ENCODE measurements at regions not wholly inside any gene's neighbourhood (a gene's known extent, or its start where the extent isn't known, plus 50 kb on each side); places are given as distances from the start of the nearest gene placed in this dataset.

DNA sequence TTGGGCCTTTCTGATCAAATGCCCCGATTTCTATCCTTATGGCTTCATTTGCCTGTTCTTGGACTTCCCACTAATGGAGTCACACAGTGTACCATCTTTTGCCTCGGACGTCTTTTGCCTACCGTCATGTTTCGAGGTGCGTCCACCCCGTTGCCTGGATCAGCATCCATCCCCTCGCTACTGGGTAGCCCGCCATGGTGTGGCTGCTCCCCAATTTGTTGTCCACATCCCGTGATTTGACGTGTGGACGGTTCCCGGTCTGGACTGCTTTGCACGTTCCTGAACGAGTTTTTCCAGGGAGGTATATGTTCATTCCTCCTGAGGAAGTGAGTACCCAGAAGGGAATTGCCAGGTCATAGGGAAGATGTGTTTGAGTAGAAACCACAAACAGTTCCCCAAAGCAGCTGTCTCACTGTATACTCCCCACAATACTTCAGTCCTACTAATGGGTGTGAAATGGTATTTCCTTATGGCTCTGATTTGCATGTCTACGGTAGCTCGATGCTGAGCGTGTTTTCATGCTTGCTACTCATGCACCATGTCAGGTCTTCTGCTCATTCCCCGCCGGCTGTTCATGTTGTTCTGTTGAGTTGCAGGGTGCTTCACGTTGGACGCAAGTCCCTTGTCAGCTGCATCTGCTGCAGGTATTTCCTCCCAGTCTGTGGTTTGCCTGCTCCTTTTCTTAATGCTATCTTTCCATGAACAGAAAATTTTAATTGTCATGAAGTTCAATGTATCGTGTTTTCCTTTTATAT lies 86.8 kb upstream of the AFDN start:
- Histone ChIP-seq H3K27ac (no peak overlapping the region), H3K4me3 (ENCODE audit: low read depth, low read length) (no peak overlapping the region), H3K79me2 (no peaks in the 10 kb centered on the region), H3K9ac (no peak overlapping the region), H3K36me3 (ENCODE audit: control insufficient read depth, insufficient read depth, low read length) (no peaks in the 10 kb centered on the region), H3K4me1 (no peaks in the 10 kb centered on the region), H2AFZ (no peak overlapping the region), H3K27me3 (ENCODE audit: control insufficient read depth, insufficient read depth, low read length) (no peaks in the 10 kb centered on the region), H3K9me3 (ENCODE audit: control insufficient read depth, low read length) (peaks cover 2% of the 10 kb centered on the region), H3K4me2 (ENCODE audit: low read length) (no peak overlapping the region)
- TF ChIP-seq, protein P1, sequence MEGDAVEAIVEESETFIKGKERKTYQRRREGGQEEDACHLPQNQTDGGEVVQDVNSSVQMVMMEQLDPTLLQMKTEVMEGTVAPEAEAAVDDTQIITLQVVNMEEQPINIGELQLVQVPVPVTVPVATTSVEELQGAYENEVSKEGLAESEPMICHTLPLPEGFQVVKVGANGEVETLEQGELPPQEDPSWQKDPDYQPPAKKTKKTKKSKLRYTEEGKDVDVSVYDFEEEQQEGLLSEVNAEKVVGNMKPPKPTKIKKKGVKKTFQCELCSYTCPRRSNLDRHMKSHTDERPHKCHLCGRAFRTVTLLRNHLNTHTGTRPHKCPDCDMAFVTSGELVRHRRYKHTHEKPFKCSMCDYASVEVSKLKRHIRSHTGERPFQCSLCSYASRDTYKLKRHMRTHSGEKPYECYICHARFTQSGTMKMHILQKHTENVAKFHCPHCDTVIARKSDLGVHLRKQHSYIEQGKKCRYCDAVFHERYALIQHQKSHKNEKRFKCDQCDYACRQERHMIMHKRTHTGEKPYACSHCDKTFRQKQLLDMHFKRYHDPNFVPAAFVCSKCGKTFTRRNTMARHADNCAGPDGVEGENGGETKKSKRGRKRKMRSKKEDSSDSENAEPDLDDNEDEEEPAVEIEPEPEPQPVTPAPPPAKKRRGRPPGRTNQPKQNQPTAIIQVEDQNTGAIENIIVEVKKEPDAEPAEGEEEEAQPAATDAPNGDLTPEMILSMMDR (IDR thresholded peaks at IDR 0.05) = no peak

DNA sequence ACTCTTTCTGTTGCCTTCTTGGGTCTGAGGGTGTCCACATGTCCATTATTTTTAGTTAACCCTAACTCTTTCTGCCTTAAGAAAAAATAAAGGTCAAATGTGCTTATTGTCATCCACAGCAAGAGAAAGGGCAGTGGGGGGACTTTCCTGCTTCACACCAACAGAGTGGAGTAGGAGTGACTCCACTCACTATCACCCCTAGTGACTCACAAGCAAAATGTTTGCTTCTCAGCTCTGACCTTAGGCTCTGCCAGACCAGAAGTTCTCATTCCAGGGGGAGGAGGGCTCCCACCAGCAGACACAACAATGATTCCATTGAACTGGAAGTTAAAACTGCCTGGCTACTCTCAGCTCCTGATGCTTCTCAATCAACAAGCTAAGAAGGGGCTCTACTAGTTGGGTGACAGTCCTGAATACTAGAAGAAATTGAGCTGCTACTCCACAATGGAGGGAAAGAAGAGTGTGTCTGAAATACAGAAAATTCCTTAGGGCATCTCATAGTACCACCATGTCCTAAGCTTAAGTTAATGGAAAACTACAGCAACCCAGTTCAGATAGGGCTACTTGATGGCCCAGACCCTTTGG lies 83.9 kb upstream of the AFDN start:
- TF ChIP-seq, protein P1 (IDR thresholded peaks at IDR 0.05) = no peak
- H3K27me3 ChIP-seq (ENCODE audit: control insufficient read depth, insufficient read depth, low read length) = no peaks in the 10 kb centered on the region
- H3K4me2 ChIP-seq (ENCODE audit: low read length) = no peak overlapping the region
- no peak overlapping the region for H3K9ac ChIP-seq
- peaks cover 2% of the 10 kb centered on the region for H3K9me3 ChIP-seq (ENCODE audit: control insufficient read depth, low read length)
- no peaks in the 10 kb centered on the region for H3K36me3 ChIP-seq (ENCODE audit: control insufficient read depth, insufficient read depth, low read length)
- no peaks in the 10 kb centered on the region for H3K79me2 ChIP-seq
- H3K27ac ChIP-seq = no peak overlapping the region
- no peak overlapping the region for H3K4me3 ChIP-seq (ENCODE audit: low read depth, low read length)
- no peaks in the 10 kb centered on the region for H3K4me1 ChIP-seq
- H2AFZ ChIP-seq = no peak overlapping the region

DNA sequence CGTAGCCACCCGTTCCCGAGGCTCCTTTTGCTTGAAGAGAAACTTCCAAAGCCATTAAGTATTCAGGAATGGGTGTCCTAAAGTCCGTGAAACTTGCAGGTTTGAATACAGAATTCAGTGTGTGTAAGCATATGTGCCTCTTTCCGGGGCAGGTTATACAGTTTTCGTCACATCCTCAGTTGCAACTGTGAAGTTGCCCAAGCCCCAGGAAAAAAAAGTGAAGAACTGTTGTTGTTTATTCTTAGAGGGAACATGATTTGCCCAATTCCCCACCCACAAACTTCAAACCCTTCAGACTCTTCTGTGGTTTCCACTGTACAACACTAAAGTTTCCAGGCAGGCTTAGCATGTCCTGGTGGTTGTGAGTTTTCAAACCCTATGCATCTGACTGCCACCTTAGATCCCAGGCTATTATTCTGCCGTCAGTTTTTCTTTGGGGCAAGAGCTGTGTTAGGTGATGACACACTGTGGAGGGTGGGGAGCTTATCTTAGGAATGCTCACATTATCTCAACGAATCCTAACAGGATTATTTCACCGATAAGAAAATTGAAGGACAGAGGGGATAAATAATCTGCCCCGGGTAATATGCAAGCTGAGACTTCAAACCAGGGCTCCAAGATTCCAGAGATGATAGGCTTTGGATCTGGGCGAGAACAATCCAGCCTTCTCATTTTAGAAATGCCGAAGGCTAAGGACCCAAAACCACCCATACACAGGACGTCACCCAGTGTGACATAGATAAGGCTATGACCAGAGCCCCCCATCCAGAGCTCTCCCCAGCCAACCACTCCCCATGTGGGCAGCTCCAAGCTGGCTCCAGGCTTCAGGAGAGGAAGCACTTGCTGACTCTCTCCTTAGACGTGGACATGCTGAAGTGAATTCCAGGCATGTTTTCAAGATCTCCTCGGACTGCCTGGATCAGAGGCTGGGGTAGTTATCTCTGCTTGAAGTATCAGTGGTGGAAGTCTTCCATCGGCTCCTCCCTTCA lies 81.7 kb upstream of the AFDN start:
- Histone ChIP-seq H3K27me3 (ENCODE audit: control insufficient read depth, insufficient read depth, low read length) (no peaks in the 10 kb centered on the region), H3K27ac (no peak overlapping the region)
- TF ChIP-seq, protein P1 (IDR thresholded peaks at IDR 0.05) = no peak

DNA sequence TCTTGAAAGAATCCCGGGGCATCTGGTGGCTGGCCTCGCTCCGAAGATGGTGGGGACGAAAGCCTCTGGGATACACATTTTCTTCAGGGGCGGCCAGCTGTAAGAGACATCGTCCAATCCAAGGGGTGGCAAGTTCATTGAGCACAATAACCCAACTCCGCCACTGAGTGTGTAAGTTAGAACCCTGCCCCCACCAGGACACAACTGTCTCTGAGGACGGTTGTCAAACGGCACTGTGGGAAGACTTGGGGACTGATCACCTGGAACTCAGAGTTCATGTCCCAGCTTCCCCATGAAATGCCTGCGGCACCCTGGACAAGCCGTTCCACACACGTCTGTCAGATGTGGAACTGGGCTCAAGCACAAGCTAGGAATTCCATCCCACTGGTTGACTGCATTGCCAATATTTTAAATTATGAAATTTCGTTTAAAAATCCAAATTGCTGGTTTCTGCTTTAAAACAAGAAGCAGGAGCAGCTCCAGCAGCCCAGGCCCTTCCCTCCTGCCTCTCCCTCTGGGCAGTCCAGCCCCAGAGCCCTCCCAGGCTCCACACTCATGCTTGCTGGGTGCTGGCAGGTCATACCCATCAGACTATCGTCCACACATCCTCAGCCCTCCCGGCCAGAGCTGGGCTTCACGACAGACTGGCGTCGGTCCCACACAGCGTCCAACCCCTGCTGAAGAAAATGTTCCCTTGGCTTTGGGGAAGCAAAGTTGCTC lies 80.9 kb upstream of the AFDN start:
- TF ChIP-seq, protein P1 (IDR thresholded peaks at IDR 0.05) = no peak
- H3K4me2 ChIP-seq (ENCODE audit: low read length) = no peak overlapping the region
- no peaks in the 10 kb centered on the region for H3K79me2 ChIP-seq
- no peaks in the 10 kb centered on the region for H3K4me1 ChIP-seq
- no peaks in the 10 kb centered on the region for H3K27me3 ChIP-seq (ENCODE audit: control insufficient read depth, insufficient read depth, low read length)
- no peak overlapping the region for H2AFZ ChIP-seq
- H3K4me3 ChIP-seq (ENCODE audit: low read depth, low read length) = no peak overlapping the region
- H3K36me3 ChIP-seq (ENCODE audit: control insufficient read depth, insufficient read depth, low read length) = no peaks in the 10 kb centered on the region
- peaks cover 2% of the 10 kb centered on the region for H3K9me3 ChIP-seq (ENCODE audit: control insufficient read depth, low read length)
- H3K27ac ChIP-seq = no peak overlapping the region
- H3K9ac ChIP-seq = no peak overlapping the region

More for the DNA sequence above, 81.7 kb upstream of the AFDN start:
- no peak overlapping the region for H3K4me2 ChIP-seq (ENCODE audit: low read length)
- H3K9me3 ChIP-seq (ENCODE audit: control insufficient read depth, low read length) = peaks cover 2% of the 10 kb centered on the region
- H3K79me2 ChIP-seq = no peaks in the 10 kb centered on the region
- no peaks in the 10 kb centered on the region for H3K36me3 ChIP-seq (ENCODE audit: control insufficient read depth, insufficient read depth, low read length)
- H3K4me3 ChIP-seq (ENCODE audit: low read depth, low read length) = no peak overlapping the region
- H2AFZ ChIP-seq = no peak overlapping the region
- no peak overlapping the region for H3K9ac ChIP-seq
- H3K4me1 ChIP-seq = no peaks in the 10 kb centered on the region
